IMR-90 (cell line): ENCODE measurements at regions not wholly inside any gene's neighbourhood (a gene's known extent, or its start where the extent isn't known, plus 50 kb on each side); places are given as distances from the start of the nearest gene placed in this dataset.

Experiments
- ATAC-seq: fragments of 200-7000 bp; cut with Tn5 transposase; 2 replicates; pipeline ENCODE4 v1.9.1; 2020; ENCODE audit warnings: low read depth, mild to moderate bottlenecking, moderate library complexity
- BruUV-seq: library from RNA; stranded (reverse); fragments of 400-500 nt; replicated peaks from 2 replicates; lab custom pipeline; 2021; lab: Mats Ljungman, UMichigan
- CTCF ChIA-PET: fragments of 300-600 bp; formaldehyde crosslinking; extraction: SDS; loops from one replicate; lab custom pipeline; 2021; ENCODE audit warnings: antibody characterized with exemption; lab: Yijun Ruan, JAX
- POLR2A ChIA-PET: fragments of 300-600 bp; sonication (Branson Sonifier 250); formaldehyde crosslinking; loops from one replicate; lab custom pipeline; 2022; ENCODE audit warnings: antibody characterized with exemption; ENCODE audit not compliant: unreplicated experiment; lab: Charles Lee
- DNase-seq: peaks from one replicate; pipeline ENCODE4 v3.0.0; 2013
- H2AFZ ChIP-seq: replicated peaks from 2 replicates; pipeline ENCODE3; 2013; ENCODE audit warnings: low read length, mild to moderate bottlenecking; ENCODE audit not compliant: poor library complexity
- H2AK5ac ChIP-seq: 2 replicates; pipeline ENCODE4 v1.6.1; 2013; ENCODE audit warnings: low read depth, low read length, inconsistent platforms
- H2AK9ac ChIP-seq: replicated peaks from 2 replicates; pipeline ENCODE3; 2013; ENCODE audit warnings: mild to moderate bottlenecking, low read depth, low read length, moderate library complexity; ENCODE audit not compliant: poor library complexity
- H2BK120ac ChIP-seq: 2 replicates; pipeline ENCODE4 v1.6.1; 2013; ENCODE audit warnings: low read depth, low read length, inconsistent platforms
- H2BK15ac ChIP-seq: 3 replicates; pipeline ENCODE4 v1.6.1; 2013; ENCODE audit warnings: low read depth, low read length, inconsistent platforms
- H2BK20ac ChIP-seq: 2 replicates; pipeline ENCODE4 v1.6.1; 2013; ENCODE audit warnings: low read depth, mild to moderate bottlenecking, inconsistent platforms, low read length, moderate library complexity
- H2BK5ac ChIP-seq: 2 replicates; pipeline ENCODE4 v1.6.1; 2013; ENCODE audit warnings: mild to moderate bottlenecking, low read depth, low read length, inconsistent platforms; ENCODE audit not compliant: poor library complexity, severe bottlenecking
- H3K14ac ChIP-seq: replicated peaks from 2 replicates; pipeline ENCODE4 v1.6.1; 2013; ENCODE audit warnings: low read depth, low read length, inconsistent platforms
- H3K18ac ChIP-seq: 2 replicates; pipeline ENCODE4 v1.6.1; 2013; ENCODE audit warnings: low read depth, low read length, control low read depth
- H3K23ac ChIP-seq: 2 replicates; pipeline ENCODE4 v1.6.1; 2013; ENCODE audit warnings: low read depth, low read length, inconsistent platforms
- H3K27ac ChIP-seq: 2 replicates; pipeline ENCODE4 v1.5.1; 2013; ENCODE audit warnings: mild to moderate bottlenecking, control low read depth, low read length; ENCODE audit not compliant: insufficient read depth
- H3K27me3 ChIP-seq: 2 replicates; pipeline ENCODE4 v1.6.1; 2013; ENCODE audit warnings: low read length; ENCODE audit not compliant: control insufficient read depth, insufficient read depth
- H3K36me3 ChIP-seq: 2 replicates; pipeline ENCODE4 v1.6.1; 2013; ENCODE audit warnings: low read length, mixed read lengths; ENCODE audit not compliant: control insufficient read depth, insufficient read depth
- H3K4ac ChIP-seq: 2 replicates; pipeline ENCODE4 v1.6.1; 2013; ENCODE audit warnings: low read depth, low read length, inconsistent platforms
- H3K4me1 ChIP-seq: 2 replicates; pipeline ENCODE4 v1.6.1; 2013; ENCODE audit warnings: low read length, mixed read lengths; ENCODE audit not compliant: control insufficient read depth, insufficient read depth
- H3K4me2 ChIP-seq: 2 replicates; pipeline ENCODE4 v1.6.1; 2013; ENCODE audit warnings: low read depth, mild to moderate bottlenecking, control low read depth, low read length, moderate library complexity
- H3K4me3 ChIP-seq: 2 replicates; pipeline ENCODE4 v1.5.1; 2013; ENCODE audit warnings: low read depth, mild to moderate bottlenecking, control low read depth, low read length, moderate library complexity; ENCODE audit not compliant: insufficient read depth
- H3K56ac ChIP-seq: 2 replicates; pipeline ENCODE4 v1.6.1; 2013; ENCODE audit warnings: low read length, inconsistent platforms; ENCODE audit not compliant: insufficient read depth; ENCODE audit errors: extremely low read depth
- H3K79me1 ChIP-seq, 2 experiments: 2 replicates each; pipeline ENCODE4 v1.6.1; 2013; ENCODE audit warnings: low read length in 2 of 2, inconsistent platforms in 1 of 2, low read depth in 1 of 2
- H3K9ac ChIP-seq: 2 replicates; pipeline ENCODE4 v1.6.1; 2013; ENCODE audit warnings: low read depth, low read length, control low read depth
- H3K9me1 ChIP-seq: 2 replicates; pipeline ENCODE4 v1.6.1; 2013; ENCODE audit warnings: low read length, inconsistent platforms; ENCODE audit not compliant: insufficient read depth
- H3K9me3 ChIP-seq: 2 replicates; pipeline ENCODE4 v1.6.1; 2013; ENCODE audit warnings: low read length; ENCODE audit not compliant: control insufficient read depth, insufficient read depth
- H4K20me1 ChIP-seq: 2 replicates; pipeline ENCODE4 v1.6.1; 2013; ENCODE audit warnings: low read length, inconsistent platforms; ENCODE audit not compliant: insufficient read depth
- H4K5ac ChIP-seq: 2 replicates; pipeline ENCODE4 v1.6.1; 2013; ENCODE audit warnings: mild to moderate bottlenecking, low read depth, low read length, control low read depth
- H4K8ac ChIP-seq, 2 experiments: 2 replicates each; pipeline ENCODE4 v1.6.1; 2013; ENCODE audit warnings: low read depth in 2 of 2, low read length in 2 of 2, control low read depth in 1 of 2, inconsistent platforms in 1 of 2
- H4K91ac ChIP-seq: 2 replicates; pipeline ENCODE4 v1.6.1; 2013; ENCODE audit warnings: low read depth, low read length, inconsistent platforms; ENCODE audit not compliant: insufficient read depth
- BHLHE40 ChIP-seq: fragments of 150-350 bp; IDR thresholded peaks from 2 replicates; pipeline ENCODE4 v1.6.1; 2016; ENCODE audit warnings: mild to moderate bottlenecking, low read depth, low read length
- CEBPB ChIP-seq: IDR thresholded peaks from 2 replicates; pipeline ENCODE4 v1.6.1; 2012; ENCODE audit warnings: low read depth, low read length, improper control_type of control experiment
- CHD1 ChIP-seq: IDR thresholded peaks from 2 replicates; pipeline ENCODE4 v1.6.1; 2012; ENCODE audit warnings: low read depth, low read length, improper control_type of control experiment
- FOS ChIP-seq: fragments of 150-350 bp; IDR thresholded peaks from 2 replicates; pipeline ENCODE4 v1.6.1; 2016; ENCODE audit warnings: low read depth, low read length
- MAFK ChIP-seq: IDR thresholded peaks from 2 replicates; pipeline ENCODE4 v1.6.1; 2012; ENCODE audit warnings: low read depth, low read length, improper control_type of control experiment
- MAZ ChIP-seq: IDR thresholded peaks from 2 replicates; pipeline ENCODE4 v1.6.1; 2012; ENCODE audit warnings: low read depth, mild to moderate bottlenecking, low read length, improper control_type of control experiment, moderate library complexity, borderline replicate concordance
- MXI1 ChIP-seq: IDR thresholded peaks from 2 replicates; pipeline ENCODE4 v1.6.1; 2012; ENCODE audit warnings: low read depth, mild to moderate bottlenecking, low read length, moderate library complexity, borderline replicate concordance
- NFE2L2 ChIP-seq: fragments of 150-350 bp; IDR thresholded peaks from 2 replicates; pipeline ENCODE4 v1.6.1; 2016; ENCODE audit warnings: low read depth, mild to moderate bottlenecking, low read length
- POLR2A ChIP-seq: IDR thresholded peaks from 2 replicates; pipeline ENCODE4 v1.6.1; 2012; ENCODE audit warnings: mild to moderate bottlenecking, low read depth, low read length
- RAD21 ChIP-seq: IDR thresholded peaks from 2 replicates; pipeline ENCODE4 v1.6.1; 2012; ENCODE audit warnings: low read length, improper control_type of control experiment
- RCOR1 ChIP-seq: IDR thresholded peaks from 2 replicates; pipeline ENCODE4 v1.6.1; 2012; ENCODE audit warnings: mild to moderate bottlenecking, low read length, improper control_type of control experiment; ENCODE audit not compliant: insufficient replicate concordance
- RFX5 ChIP-seq: IDR thresholded peaks from 2 replicates; pipeline ENCODE4 v1.8.0; 2012; ENCODE audit warnings: low read depth, mild to moderate bottlenecking, low read length, moderate library complexity
- SMC3 ChIP-seq: fragments of 150-350 bp; IDR thresholded peaks from 2 replicates; pipeline ENCODE4 v1.6.1; 2016; ENCODE audit warnings: low read depth, mild to moderate bottlenecking, antibody characterized with exemption, low read length, moderate library complexity
- WGBS, 2 experiments: methylation state at CpG; one replicate each; pipeline versions ENCODE4 v1.1.5 to v1.1.7; 2013; ENCODE audit warnings: missing lambda C conversion rate in 2 of 2; ENCODE audit not compliant: insufficient read length in 1 of 2; ENCODE audit errors: extremely low coverage in 2 of 2; 5-methylcytosine and 5-hydroxymethylcytosine counted together
- dilution Hi-C: fragments of 300-500 bp; cut with HindIII; formaldehyde crosslinking; loops from one replicate; pipeline ENCODE4 v1.14.3; 2018; ENCODE audit warnings: low sequenced_read_pairs; ENCODE audit not compliant: unreplicated experiment
- in situ Hi-C: fragments of 300-500 bp; cut with MboI; formaldehyde crosslinking; loops from 3 replicates; pipeline ENCODE4 v1.14.3; 2019; ENCODE audit warnings: low sequenced_read_pairs, inconsistent platforms, mixed read lengths
- intact Hi-C: fragments of 100-400 bp; cut with micrococcal nuclease; formaldehyde crosslinking; loops from 2 replicates; pipeline ENCODE4 v1.10.0; 2022
- TF ChIP-seq, protein P1 (sequence below): fragments of 150-350 bp; IDR thresholded peaks from 2 replicates; pipeline ENCODE4 v1.6.1; 2017; ENCODE audit warnings: mild to moderate bottlenecking, antibody characterized with exemption, low read length, low read depth
- TF ChIP-seq, protein P2 (sequence below): conservative IDR thresholded peaks from 2 replicates; pipeline ENCODE4 v1.5.1; 2012; ENCODE audit warnings: mild to moderate bottlenecking, low read depth, low read length, improper control_type of control experiment
- TF ChIP-seq, protein P3 (sequence below): fragments of 150-350 bp; IDR thresholded peaks from 2 replicates; pipeline ENCODE4 v1.6.1; 2016; ENCODE audit warnings: low read depth, mild to moderate bottlenecking, low read length, moderate library complexity, borderline replicate concordance

DNA sequence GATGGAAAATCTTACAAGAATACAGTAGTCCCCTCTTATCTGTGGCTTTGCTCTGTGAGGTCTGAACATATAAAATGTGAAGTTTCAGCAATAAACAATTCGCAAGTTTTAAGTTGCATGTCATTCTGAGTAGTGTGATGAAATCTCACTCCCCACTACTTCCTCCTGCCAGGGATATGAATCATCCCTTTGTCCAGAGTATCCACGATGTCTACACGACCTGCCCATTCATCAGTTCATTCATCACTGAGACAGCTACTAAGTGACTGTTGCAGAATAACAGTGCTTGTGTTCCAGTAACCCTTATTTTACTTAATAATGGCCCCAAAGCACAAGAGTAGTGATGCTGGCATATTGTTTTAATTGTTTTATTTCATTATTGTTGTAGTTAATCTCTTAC is 489.2 kb upstream of the UBE2E2 start:
- Histone ChIP-seq H2BK5ac (no peak overlapping the region), H3K56ac (no peak overlapping the region), H4K20me1 (no peaks in the 10 kb centered on the region), H2AK9ac (no peak overlapping the region), H3K4ac (no peak overlapping the region), H2AFZ (no peak overlapping the region), H3K79me1 (no peaks in the 10 kb centered on the region), H2BK20ac (no peak overlapping the region), H3K18ac (no peak overlapping the region), H3K14ac (no peak overlapping the region), H4K8ac (no peak overlapping the region), H3K4me3 (no peak overlapping the region), H3K9me3 (no peaks in the 10 kb centered on the region), H3K9ac (no peak overlapping the region), H3K9me1 (no peaks in the 10 kb centered on the region), H4K5ac (no peak overlapping the region), H2AK5ac (no peak overlapping the region), H4K91ac (no peak overlapping the region), H3K4me2 (no peak overlapping the region), H3K4me1 (no peaks in the 10 kb centered on the region), H2BK15ac (no peak overlapping the region), H2BK120ac (no peak overlapping the region), H3K36me3 (no peaks in the 10 kb centered on the region), H3K27ac (no peak overlapping the region), H3K27me3 (no peaks in the 10 kb centered on the region), H3K23ac (no peak overlapping the region)
- dilution Hi-C loops = no loop called here
- CTCF ChIA-PET = no interaction called here
- no CpG with 5 or more reads among the region's 3 CpGs for WGBS, 2 experiments
- intact Hi-C loops = no loop called here
- DNase-seq (peak; percentile 4), ATAC-seq (no peak)
- POLR2A ChIA-PET = no interaction called here
- TF ChIP-seq RAD21 (no peak), MAZ (no peak), CHD1 (no peak), RCOR1 (no peak), POLR2A (no peak), CEBPB (no peak), SMC3 (no peak), FOS (no peak), RFX5 (no peak), NFE2L2 (no peak), MXI1 (no peak), BHLHE40 (no peak), MAFK (no peak)
- TF ChIP-seq, protein P1, sequence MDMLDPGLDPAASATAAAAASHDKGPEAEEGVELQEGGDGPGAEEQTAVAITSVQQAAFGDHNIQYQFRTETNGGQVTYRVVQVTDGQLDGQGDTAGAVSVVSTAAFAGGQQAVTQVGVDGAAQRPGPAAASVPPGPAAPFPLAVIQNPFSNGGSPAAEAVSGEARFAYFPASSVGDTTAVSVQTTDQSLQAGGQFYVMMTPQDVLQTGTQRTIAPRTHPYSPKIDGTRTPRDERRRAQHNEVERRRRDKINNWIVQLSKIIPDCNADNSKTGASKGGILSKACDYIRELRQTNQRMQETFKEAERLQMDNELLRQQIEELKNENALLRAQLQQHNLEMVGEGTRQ = no peak
- TF ChIP-seq, protein P2, sequence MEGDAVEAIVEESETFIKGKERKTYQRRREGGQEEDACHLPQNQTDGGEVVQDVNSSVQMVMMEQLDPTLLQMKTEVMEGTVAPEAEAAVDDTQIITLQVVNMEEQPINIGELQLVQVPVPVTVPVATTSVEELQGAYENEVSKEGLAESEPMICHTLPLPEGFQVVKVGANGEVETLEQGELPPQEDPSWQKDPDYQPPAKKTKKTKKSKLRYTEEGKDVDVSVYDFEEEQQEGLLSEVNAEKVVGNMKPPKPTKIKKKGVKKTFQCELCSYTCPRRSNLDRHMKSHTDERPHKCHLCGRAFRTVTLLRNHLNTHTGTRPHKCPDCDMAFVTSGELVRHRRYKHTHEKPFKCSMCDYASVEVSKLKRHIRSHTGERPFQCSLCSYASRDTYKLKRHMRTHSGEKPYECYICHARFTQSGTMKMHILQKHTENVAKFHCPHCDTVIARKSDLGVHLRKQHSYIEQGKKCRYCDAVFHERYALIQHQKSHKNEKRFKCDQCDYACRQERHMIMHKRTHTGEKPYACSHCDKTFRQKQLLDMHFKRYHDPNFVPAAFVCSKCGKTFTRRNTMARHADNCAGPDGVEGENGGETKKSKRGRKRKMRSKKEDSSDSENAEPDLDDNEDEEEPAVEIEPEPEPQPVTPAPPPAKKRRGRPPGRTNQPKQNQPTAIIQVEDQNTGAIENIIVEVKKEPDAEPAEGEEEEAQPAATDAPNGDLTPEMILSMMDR = no peak
- TF ChIP-seq, protein P3, sequence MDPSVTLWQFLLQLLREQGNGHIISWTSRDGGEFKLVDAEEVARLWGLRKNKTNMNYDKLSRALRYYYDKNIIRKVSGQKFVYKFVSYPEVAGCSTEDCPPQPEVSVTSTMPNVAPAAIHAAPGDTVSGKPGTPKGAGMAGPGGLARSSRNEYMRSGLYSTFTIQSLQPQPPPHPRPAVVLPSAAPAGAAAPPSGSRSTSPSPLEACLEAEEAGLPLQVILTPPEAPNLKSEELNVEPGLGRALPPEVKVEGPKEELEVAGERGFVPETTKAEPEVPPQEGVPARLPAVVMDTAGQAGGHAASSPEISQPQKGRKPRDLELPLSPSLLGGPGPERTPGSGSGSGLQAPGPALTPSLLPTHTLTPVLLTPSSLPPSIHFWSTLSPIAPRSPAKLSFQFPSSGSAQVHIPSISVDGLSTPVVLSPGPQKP = no peak
- BruUV-seq = no TSS peak
- in situ Hi-C loops = no loop called here
